ENCODE measurements at regions not wholly inside any gene's neighbourhood (a gene's known extent, or its start where the extent isn't known, plus 50 kb on each side); places are given as distances from the start of the nearest gene placed in this dataset.
A peak's percentile ranks its signal among the peaks of the same experiment; 100 is the strongest.
"Not testable (repeated sequence)": the region's sequence is repeated elsewhere in the genome, so short reads cannot be mapped to it uniquely, and the experiment has no call there.

DNA sequence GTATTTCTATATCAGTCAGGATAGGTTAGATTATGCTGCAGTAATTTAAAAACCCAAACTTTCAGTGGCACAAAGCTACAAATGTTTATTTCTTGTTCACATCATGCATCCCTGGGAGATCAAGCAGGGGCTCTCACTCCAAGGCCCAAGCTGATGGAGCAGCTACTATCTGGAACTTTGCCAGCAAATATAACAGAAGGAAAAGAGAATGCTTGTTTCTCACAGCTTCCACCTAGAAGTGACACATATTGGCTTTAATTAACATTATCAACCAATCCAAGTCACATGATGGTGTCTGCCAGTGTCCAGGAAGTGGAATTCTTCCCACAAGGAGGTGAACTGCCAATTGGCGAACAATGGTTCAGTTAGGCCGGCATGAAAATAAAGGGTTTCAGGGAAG is 306.9 kb downstream of the BCL11A start:
- no peak for DNase-seq (ENCODE audit: low read depth)

DNA sequence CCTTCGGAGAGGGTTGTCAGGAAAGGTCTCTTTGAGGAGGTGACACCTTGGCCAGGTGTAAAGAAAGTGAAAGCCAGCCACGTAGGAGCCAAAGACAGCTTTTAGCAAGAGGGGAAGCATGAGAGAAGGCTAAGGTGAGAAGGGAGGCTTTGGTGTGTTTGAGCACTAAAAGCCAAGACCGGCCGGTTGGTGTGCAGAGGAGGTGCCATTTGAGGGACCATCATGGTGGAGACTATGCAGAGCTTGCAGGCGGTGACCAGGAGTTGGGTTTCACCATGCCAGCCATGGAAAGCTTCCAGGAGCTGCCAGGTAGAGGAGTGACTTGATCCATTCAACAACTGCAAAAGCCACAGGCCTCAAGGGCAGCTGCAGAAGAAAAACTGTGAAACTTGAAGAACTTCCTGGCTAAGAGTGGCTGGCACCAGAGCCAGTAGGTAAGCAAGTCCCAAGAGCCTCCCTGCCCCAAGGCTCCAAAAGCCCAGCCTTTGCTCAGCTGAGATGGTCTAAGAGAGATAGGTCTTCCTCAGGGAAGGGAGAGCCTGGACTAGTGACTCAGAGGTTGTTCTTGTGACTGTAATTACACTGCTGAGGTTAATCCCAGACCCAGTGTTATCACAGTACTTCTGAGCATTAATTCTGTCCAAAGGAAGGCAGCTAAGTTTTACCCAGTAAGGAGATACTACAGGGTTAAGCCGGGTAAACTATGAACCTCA is 319.0 kb downstream of the BCL11A start:
- no peak for DNase-seq (ENCODE audit: low read depth)

DNA sequence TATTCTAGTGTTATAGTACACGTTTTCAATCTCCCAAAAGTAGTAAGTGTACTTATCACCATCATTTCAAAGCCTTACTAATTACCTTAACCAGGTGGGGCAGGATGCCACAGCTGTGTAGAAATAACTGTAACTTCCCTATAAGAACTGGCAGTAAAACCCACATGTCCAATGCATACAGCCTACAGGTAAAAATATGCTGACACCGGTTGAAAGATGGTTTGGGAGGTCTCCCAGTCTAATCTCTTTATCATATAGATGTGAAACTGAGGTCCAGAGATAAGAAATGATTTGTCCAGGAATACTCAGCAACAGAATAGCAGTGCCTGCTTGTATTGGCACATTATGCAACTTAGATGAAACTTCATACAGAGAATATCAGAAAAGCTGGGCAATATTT is 322.9 kb downstream of the BCL11A start:
- DNase-seq (ENCODE audit: low read depth), result no peak

DNA sequence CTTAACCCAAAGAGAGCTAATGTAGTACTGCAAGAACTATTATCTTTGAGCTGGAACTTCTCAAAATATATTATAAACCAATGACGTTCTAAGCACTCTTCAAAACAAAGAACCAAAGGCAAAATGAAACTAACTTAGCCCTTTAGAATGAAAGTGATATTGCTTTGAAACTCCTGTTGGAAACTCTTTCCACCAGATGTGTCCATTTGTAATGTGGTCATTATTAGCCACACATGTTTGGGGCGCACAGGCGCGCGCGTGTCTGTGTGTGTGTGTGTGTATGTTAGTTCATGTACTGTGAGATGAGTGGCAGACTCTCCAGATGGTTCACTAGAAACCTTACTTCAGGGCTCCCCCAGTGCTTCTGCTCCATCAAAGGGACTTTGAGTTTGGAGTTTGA is 323.4 kb downstream of the BCL11A start:
- no peak for DNase-seq (ENCODE audit: low read depth)

DNA sequence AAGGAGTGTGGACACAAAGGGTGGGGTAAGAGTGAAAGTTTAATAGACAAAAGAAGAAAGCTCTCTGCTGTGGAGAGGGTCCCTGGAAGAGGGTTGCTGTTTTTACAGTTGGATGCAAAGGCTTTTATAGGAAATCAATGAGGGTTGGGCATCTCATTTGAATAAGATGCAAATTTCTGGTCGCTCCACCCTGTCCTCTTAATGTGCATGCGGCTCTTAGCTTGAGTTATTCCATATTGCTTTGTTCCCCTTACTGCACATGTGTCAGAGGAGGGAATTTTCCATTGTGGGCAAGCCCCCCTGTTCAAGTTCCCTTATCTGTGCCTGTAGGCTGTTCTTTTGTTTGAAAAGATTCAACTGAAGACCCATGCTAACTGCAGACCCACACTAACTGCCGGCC is 326.5 kb downstream of the BCL11A start:
- DNase-seq (ENCODE audit: low read depth), result no peak

DNA sequence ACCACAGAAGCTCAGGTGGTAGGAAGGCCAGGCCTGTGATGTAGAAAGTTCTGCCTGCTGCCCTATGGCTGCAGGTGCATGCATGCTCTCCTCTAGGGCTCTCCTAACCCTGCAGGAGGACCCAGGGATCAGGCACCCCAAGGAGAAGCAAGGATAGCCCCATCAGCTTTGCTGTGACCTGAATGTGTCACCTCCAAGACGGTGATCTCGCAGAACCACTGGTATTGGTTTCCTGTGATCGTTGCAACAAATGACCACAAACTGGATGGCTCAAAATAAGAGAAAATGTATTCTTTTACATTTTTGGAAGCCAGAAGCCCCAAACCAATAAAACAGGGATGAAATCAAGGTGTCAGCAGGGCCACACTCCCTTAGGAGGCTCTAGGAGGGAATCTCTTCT is 327.3 kb downstream of the BCL11A start:
- no peak for DNase-seq (ENCODE audit: low read depth)

DNA sequence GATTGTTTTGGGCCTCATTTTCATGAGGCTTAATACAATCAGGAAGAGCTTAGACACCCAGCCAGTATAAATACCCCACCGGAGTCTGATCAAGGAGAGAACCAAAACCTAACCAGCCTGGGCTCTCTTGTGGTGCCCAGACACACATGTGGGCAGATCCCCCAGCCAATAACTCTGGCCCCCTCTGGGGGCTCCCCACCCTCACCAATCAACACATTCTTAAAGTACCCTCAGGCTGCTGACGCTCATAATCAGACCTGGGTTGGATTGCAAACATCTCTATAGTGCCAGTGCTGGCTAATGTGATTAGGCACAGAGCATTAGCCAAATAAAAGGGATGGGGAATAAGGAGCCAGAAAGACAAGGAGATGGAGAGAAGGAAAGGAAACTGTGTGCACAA is 329.6 kb downstream of the BCL11A start:
- no peak for DNase-seq (ENCODE audit: low read depth)

DNA sequence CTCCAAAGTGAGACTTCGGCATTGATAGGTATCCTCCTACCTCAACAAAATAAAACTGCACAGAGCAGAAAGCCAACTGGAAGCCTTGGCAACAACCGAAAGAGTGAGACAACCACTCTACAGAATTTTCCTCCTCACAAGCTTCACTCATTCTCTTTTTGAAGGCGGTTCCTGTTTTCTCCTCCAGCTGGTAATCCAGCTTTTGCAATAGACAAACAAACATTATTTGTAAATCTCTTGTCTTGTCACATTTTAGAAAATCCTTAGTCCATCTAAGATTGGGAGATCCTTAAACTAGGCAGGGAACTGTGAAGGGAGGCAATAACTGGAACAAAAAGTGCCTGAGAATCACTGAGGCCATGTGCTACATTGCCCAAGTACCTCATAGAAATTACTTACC is 332.4 kb downstream of the BCL11A start:
- no peak for DNase-seq (ENCODE audit: low read depth)

DNA sequence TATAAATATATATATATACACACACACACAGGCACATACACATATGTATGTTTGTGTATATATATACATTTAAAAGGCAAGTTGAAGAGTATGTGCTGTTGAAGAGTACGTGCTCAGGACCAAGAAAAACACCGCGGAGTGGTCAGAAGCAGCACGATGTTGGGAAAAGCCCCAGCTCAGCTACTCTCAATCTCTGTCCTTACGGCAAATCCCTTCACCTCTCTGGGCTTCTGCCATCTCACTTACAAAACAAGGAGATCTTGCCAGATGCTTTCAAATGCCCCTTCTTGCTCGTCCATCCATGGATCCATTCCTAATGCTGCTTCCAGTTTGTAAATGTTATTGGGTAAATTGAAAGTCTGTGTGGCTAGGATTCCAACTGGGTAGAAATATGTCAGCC is 333.9 kb downstream of the BCL11A start:
- DNase-seq (ENCODE audit: low read depth), result no peak

DNA sequence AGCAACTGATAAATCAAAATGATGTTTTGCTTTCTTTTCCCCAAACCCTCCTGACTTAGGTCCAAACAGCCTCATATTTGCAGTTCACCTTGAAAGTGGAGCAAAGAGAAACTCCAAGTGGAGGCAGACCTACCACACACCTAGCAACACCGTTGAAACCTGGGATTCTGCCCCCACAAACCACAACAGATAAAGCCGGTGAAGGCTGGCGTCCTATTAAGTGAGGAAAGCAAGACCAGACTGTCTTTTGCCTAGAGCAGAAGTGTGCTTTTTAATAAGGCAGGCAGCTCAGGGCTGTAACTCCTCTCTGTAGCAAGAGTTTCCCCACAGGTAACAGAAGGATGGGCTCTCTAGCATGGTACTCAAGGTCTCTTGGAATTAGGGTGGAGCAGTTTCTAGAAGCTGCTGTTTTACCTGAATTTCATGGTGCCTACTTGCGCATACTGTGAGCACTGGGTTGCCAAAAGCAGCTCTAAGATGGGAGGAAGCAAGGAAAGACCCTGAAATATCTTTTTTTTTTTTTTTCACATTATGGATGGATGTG is 336.9 kb downstream of the BCL11A start:
- DNase-seq (ENCODE audit: low read depth), result no peak

DNA sequence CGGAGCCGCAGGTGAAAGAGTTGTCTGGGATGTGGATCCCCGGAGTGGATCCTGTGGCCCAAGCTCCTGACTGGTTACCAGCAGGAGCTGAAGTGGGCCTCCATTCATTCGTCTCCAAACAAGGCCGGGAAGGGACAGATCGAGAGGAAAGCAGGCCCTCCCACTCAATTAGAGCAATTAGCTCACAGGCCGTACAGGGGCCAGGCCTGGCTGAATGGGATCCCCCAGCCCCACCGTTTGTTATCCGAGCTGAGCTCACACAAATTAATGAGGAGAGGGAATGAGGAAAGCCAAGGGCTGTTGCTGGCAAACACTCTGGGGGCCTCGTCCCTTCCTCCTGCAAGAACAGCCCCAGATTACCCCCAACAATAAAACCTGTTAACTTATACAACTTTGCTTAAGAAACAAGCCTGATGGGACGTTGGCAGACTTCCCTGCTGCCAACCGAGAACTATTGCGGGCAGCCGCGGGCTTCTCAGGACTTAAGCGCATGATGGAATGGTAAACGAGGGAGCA is 338.0 kb downstream of the BCL11A start:
- no peak for DNase-seq (ENCODE audit: low read depth)

DNA sequence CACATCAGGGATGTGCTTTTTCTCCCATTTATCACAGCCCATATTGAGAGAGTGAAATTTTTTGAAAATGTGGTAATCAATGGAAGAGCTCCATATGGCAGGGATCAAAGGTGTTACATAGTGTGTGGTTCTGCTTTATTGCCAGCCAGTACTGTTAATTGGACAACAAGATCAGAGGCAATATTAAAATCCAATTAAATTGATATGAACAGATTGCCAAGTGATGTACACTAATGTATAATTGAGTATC is 338.9 kb downstream of the BCL11A start:
- no peak for DNase-seq (ENCODE audit: low read depth)

DNA sequence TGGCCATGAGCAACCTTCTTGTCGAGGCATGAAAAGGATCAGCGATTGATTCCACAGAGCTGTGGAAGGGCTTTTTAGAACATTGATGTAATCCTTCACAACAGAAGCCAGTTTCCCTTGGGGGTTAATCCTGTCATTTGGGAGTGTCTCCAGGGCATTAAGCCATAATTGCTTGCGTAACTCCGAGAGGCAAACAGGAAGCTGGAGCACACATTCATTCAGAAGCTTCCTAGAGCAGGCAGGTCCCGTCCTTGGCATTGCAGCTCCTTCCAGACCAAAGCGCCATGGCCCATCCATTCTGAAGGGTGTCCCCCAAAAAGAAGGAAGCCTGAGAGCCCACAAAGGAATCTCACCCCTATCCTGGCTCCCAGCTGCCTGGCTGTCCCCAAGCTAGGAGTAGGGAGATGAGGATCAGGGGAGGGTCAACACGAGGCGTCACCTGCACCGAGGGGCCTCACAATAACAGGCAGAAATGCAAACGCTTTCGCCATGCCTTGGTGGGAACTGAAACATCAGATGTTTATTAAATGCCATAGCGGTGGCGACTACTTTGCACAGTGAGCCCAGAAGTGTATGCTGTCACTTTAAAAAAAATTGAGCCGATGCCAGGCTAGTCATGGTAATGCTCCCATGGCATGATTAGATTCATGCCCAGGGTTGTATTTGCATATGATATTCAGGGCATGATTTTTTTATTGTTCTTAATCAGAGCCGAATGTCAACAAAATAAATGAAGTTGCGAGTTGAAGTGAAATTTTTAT is 339.4 kb downstream of the BCL11A start:
- peak; percentile 22 for DNase-seq (ENCODE audit: low read depth)

DNA sequence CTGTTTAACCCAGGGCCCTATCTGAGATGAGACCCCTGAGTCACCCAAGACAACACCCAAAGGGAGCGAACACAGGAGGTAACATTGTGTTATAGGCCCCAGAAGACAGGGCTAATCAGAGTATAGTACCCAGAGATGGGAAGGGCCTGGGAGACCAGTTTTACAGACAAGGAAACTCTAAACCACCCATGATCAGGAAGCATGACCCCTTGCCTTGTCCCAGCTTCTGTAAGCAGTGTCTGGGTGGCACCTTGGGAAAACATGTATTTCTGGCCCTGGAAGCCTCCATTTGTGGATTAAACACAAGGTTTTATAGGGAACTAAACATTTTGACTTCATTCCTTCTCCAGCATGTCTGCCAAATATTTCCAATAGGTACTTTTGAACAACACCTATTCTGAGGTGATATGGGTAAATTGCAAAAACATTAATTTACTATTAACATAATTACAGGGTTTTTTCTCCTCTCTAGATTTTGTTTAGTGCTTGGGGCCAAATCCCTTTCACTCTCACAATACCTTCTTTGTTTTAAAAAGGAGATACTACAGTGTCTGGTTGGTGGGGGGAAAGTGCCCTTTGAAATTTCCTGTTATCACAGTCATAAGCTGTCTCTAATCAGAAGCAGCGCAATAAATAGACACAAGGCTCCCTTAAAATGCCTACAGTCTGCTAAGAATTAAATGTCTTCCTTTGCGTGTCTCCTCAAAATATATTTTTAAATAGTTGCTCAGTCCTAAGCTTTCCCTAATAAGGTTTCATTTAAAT is 341.1 kb downstream of the BCL11A start:
- DNase-seq (ENCODE audit: low read depth), result no peak

DNA sequence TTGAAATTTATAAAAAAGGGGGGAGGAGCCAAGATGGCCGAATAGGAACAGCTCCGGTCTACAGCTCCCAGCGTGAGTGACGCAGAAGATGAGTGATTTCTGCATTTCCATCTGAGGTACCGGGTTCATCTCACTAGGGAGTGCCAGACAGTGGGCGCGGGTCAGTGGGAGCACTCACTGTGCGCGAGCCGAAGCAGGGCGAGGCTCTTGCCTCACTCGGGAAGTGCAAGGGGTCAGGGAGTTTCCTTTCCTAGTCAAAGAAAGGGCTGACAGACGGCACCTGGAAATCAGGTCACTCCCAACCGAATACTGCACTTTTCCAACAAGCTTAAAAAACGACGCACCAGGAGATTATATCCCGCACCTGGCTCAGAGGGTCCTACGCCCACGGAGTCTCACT is 364.4 kb downstream of the BCL11A start:
- DNase-seq (ENCODE audit: low read depth), result not testable (repeated sequence)

DNA sequence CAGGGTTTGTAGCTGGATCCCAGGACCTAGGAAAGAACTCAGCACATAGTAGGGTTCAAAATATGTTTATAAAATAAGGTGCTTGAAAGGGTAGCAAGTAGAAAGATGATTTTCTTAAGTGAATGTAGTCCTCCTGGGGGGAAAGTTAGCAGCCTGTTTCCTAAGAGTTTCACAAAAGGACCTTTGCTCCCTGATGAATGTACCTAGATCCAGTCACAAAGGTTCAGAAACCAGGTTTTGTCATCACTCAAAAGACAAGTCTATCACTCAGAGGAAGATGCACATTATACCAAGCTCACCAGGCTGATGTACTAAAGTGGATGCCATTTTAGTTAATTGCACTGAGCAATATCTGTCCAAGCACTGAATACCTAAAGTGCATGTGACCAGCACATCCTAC is 378.2 kb downstream of the BCL11A start:
- DNase-seq (ENCODE audit: low read depth), result no peak

DNA sequence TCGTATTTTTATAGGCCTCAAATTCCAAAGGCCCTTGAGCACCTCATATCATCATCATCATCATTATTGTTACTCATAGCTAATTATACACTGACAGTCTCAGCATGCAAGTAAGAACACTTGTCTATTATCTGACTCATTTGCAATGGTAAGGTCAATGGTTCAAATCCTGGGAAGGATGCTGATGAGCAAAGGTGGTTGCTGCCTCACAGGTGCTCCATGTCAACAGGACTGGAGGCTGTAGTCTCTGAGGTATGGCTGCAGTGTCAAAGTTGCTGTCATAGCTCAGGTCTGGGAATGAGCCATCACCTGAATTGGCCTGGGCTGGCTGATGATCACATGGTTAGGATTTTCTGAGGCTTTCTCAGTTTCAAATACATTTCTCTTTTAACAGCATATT is 379.3 kb downstream of the BCL11A start:
- no peak for DNase-seq (ENCODE audit: low read depth)

DNA sequence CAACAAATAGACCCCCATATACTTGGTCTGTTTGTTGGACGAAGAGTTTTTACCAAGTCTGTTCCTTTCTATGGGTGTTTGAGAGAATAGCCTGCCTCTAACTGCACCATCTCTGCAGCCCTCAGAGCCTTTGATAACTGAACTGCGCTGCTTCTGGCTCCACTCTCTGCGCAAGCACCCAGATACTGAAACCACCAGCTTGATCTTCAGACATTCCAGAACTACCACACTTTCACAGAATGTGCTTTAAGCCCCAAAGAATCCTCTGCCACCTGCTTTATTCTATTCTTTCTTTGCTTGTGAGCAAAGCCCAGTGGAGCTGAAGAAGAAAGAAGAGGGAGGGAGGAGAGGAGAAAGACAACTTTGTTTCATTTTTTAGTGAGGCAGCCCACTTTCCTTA is 380.7 kb downstream of the BCL11A start:
- DNase-seq (ENCODE audit: low read depth), result no peak

DNA sequence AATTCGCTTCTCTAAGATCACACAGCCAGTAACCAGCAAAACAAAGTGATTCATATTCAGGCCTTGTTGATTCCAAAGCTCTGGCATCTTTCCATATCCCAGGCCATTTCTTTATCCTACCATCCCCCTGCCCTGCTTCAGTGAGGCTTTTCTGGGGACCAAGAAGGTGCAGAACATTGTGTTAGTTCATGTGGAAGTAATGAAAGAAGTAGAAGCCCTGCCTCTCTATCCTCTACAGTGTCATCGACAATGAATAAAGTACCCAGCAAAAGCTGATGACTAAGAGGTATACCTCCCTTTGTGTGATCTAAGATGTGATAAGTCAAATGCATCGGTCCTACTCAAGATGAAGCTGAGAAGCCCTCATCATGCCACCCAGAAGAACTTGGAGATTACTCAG is 383.2 kb downstream of the BCL11A start:
- no peak for DNase-seq (ENCODE audit: low read depth)

DNA sequence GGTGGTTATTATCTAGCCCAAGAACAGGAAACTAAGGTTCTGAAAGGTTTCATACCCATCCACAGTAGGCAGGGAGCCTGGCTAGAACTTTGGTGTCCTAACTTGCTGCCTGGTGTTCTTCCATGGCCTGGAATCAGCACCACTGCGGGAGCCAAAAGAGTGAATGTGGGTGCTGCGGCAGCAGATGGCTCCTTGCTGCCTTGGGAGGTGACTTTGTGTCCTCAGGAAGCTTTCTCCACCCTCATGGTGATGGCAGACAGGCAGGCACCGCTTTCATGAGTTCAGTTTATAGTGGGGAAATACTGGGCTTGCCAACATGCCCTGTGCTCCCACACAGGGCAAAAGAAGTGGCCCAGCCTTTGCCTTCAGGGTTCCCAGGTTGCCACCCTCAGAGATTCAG is 385.2 kb downstream of the BCL11A start:
- no peak for DNase-seq (ENCODE audit: low read depth)

DNA sequence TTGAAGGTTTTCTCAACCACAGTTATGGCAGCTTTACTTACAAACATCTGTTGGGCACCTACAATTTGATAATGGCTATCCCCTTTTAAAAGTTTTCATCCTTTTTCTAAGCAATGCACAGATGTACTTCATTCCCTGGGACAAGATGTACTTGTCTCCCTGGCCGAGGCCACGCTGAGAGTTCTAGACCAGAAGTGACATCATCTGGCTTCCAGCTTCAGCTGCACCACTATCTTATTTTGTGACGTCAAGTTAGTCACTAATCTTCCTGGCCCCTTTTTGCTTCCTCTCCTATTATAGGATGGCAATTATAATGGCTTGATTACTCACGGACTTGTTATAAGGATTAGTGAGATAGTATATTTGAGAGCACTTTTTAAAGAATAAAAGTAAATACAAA is 386.4 kb downstream of the BCL11A start:
- DNase-seq (ENCODE audit: low read depth), result no peak

DNA sequence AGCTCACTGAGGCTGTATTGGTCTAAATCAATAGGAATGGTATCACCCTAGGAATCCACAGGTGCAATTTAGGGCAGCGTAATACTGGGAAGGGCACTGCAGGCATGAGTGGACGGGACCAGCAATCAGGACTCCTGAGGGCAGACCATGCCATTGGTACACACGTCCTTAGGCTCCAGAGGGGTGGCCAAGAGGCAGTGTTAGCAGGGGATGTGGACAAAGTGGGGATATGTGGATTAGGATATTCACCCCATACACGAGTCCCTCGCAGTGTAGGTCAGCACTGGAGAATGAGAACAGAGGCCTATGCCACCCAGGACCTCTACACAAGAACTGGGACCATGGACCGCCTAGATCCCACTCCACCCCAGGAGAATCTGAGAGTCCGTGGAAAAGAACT is 389.8 kb downstream of the BCL11A start:
- no peak for DNase-seq (ENCODE audit: low read depth)

DNA sequence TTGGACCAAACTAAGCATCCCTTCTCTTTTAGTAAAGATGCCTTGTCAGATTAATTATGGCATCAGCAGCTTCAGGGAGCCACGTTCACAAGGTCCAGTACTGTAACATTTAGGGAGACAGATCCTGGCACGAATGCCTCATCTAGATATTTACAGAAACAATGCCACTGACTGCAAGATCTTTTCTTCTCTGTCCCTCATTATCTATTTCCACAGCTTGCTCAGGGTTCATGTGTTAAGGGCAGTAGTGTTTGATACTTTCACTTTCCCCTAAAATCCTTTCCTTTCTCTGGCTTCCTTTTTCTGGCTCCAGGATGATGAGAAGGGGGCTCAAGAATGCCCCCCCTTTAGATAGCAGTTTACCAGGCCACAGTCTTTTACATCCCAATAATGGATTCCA is 393.9 kb downstream of the BCL11A start:
- no peak for DNase-seq (ENCODE audit: low read depth)
